Activated CD4-positive, alpha-beta T cell treated with anti-CD3 and anti-CD28 coated beads, Interleukin-2, amount 50 U/mL, for 24 hours (primary cell): ENCODE measurements at regions not wholly inside any gene's neighbourhood (a gene's known extent, or its start where the extent isn't known, plus 50 kb on each side); places are given as distances from the start of the nearest gene placed in this dataset.
A peak's percentile ranks its signal among the peaks of the same experiment; 100 is the strongest.
"Not testable (repeated sequence)": the region's sequence is repeated elsewhere in the genome, so short reads cannot be mapped to it uniquely, and the experiment has no call there.

Experiments used
- DNase-seq, 2 donors: peaks; one replicate each; pipeline ENCODE4 v3.0.0-alpha.2; 2020; ENCODE audit warnings: low read depth in 1 of 2, low spot score in 1 of 2

GRCh38 chr13:40345149-40345514, 321.3 kb downstream of the FOXO1 start:
- DNase-seq = no peak

DNA sequence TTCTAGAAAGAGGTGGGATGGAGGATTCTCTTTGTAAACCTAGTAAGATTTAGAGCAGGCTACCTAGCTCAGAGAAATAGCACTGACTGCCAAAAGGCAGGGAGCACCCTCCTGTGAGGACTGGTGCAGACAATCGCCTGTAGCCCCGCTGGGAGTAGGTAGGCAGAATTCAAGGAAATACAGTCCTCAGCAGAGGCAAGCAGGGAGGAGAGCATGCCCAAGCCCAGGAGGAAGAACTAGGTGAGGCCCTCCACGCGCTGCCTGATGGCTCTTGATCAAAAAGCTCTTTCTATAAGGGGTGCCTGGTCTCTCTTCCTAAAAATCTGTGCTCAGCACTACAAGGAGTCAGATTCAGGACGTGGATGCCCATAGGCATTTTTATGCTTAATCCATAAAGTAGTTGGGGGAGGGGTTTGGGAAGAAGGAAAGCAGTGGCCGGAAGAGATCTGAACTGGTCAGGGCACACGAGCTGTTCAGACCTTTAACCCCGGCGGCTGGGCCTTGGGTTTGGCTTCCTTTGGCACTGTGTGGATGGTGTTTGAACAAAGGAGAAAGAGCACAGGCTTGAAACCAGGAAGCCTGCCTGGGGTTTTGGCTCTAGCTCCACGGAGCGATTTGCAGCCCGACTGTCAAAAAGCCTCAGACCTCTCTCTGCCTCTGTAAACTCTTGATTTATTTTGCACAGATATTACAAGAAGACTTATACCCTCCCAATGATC, 320.6 kb downstream of the FOXO1 start:
- no peak for DNase-seq

GRCh38 chr13:40346592-40346991, 319.8 kb downstream of the FOXO1 start:
- DNase-seq = no peak

DNA sequence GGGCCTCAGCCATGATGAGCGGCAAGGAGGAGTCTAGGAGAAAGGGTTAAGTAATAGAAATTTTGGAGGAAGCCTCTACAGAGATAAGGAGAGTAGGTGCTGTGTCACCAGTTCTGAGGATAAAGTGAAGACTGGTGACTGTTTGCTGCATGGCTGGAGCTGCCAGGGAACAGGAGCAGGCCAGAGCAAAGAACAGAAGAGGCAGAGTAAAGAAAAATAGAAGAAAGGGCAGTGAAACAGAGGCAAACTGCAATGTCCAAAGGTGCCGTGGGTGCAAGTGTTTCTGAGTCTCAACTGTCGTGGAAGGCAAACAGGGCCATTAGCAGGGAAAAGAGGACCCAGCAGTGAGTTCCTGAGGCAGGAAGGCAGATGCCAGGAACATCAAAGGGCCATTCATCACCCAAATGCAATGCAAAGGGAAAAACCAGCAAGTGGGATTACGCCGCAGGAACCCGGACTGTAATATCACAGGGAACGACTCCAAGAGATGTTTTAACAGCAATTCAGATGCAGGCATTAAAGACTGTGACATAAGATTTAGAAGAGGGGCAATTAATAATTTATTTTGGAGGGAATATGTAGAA, 318.3 kb downstream of the FOXO1 start:
- DNase-seq = no peak

GRCh38 chr13:40350283-40350992, 316.0 kb downstream of the FOXO1 start:
- no peak for DNase-seq

GRCh38 chr13:40351537-40352379, 314.7 kb downstream of the FOXO1 start:
- no peak for DNase-seq

GRCh38 chr13:40352380-40352778, 314.1 kb downstream of the FOXO1 start:
- DNase-seq = no peak

- DNase-seq = no peak
Measured at GRCh38 chr13:40352802-40353562, 313.5 kb downstream of the FOXO1 start.

GRCh38 chr13:40355126-40355724, 311.2 kb downstream of the FOXO1 start:
- DNase-seq = no peak

DNA sequence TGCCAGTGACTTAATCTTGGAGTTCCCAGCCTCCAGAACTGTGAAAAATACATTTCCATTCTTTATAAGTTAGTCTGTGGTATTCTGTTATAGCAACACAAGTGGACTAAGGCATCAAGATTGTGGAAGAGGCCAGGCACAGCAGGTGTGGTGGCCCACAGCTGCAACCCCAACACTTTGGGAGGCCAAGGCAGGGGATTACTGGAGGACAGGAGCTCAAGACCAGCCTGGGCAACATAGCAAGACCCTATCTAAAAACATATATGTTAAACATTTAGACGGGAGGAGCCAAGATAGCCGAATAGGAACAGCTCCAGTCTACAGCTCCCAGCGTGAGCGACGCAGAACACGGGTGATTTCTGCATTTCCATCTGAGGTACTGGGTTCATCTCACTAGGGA, 310.4 kb downstream of the FOXO1 start:
- DNase-seq = no peak

GRCh38 chr13:40356458-40356857, 310.0 kb downstream of the FOXO1 start:
- DNase-seq = not testable (repeated sequence)

GRCh38 chr13:40362502-40362901, 303.9 kb downstream of the FOXO1 start:
- DNase-seq = no peak

DNA sequence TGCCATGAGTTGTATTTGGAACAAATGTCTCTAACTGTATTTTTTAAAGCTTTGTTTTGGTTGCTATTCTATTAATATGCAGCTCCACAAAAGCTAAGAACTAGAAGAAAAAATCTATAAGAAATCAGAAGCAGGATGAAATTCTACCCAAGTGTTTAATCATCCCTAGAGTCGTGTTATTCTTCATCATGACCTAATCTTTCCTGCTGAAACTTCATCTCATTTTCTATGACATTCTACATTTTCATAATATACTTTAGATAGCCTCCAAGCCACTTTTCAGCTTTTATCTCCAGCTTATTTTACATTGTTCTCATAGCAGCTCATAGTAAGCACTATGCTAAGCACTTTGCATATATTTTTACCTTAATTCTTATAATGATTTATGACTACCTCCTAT, 302.8 kb downstream of the FOXO1 start:
- no peak for DNase-seq

- DNase-seq = no peak
Measured at GRCh38 chr13:40366119-40366518, 300.3 kb downstream of the FOXO1 start.

GRCh38 chr13:40368127-40368891, 298.1 kb downstream of the FOXO1 start:
- no peak for DNase-seq

DNA sequence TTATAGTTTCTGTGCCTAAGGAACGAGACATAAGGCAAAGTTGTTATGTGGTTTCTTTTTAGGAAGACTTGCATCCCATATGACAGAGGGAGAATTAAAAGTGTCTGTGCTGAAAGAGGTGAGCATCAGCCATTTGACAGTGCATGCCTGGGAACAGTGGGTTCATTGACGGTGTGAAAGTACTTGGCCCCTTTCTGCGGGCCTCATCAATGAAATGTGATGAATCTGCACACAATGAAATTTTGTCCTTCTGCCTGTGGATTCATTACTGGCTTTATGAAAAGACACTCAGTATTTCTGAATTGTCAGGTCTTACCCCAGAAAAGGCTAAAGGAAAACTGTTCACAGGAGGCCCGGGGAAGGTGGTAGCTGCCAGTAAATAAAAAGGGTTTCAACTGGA, 295.8 kb downstream of the FOXO1 start:
- no peak for DNase-seq

- no peak for DNase-seq
Measured at GRCh38 chr13:40371531-40372125, 294.8 kb downstream of the FOXO1 start.

- DNase-seq = peak; percentile 9 to 61
Measured at GRCh38 chr13:40373608-40374007, 292.8 kb downstream of the FOXO1 start.

DNA sequence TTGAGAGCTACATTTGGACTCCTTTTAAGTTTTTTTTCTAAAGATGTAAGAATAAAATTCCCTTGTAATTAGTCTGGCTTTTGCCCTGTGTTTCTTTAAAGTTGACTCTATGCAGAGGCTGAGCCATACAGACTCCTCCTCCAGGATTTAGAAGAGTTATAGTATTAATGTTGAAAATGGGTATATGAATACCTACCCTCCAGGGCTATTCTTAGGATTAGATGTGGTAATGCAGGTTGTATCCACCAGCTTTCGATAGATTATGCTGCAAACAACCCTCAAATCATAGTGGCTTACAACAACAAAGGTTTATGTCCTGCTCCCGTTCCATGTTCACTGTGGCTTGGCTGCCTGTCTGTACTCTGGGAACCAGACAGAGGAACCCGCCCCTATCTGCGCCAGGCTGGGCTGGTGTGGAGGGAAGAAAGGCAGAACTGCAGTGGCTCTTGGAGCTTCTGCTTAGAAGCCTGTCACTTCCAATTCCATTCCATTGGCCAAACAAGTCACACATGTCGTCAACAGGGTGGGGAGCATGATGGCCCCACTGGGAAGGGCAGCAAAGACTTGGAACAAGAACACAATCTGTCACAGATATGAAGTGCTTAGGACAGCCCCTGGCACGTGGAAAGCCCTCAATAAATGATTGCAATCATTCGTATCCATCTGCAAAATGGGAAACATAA, 290.8 kb downstream of the FOXO1 start:
- no peak for DNase-seq
